HG02642 (cell line): ENCODE measurements at regions not wholly inside any gene's neighbourhood (a gene's known extent, or its start where the extent isn't known, plus 50 kb on each side); places are given as distances from the start of the nearest gene placed in this dataset.

Source experiments
- ATAC-seq: cut with Tn5 transposase; IDR thresholded peaks from one replicate; pipeline ENCODE4 v1.9.1; 2021; ENCODE audit warnings: mild to moderate bottlenecking; ENCODE audit not compliant: unreplicated experiment, poor library complexity

- no peak for ATAC-seq
Observed at GRCh38 chr11:32313477-32313876, 121.9 kb downstream of the WT1 start.

- ATAC-seq = no peak
Observed at GRCh38 chr11:32315121-32315520, 120.2 kb downstream of the WT1 start.

GRCh38 chr11:32316232-32316631 lies 119.1 kb downstream of the WT1 start:
- no peak for ATAC-seq

GRCh38 chr11:32316858-32317642 lies 118.3 kb downstream of the WT1 start:
- no peak for ATAC-seq

- no peak for ATAC-seq
Observed at GRCh38 chr11:32317643-32318042, 117.7 kb downstream of the WT1 start.

- no peak for ATAC-seq
Observed at GRCh38 chr11:32318071-32319055, 117.0 kb downstream of the WT1 start.

- no peak for ATAC-seq
Observed at GRCh38 chr11:32323814-32324130, 111.6 kb downstream of the WT1 start.

- no peak for ATAC-seq
Observed at GRCh38 chr11:32325187-32325586, 110.2 kb downstream of the WT1 start.

GRCh38 chr11:32325725-32326124 lies 109.6 kb downstream of the WT1 start:
- ATAC-seq = no peak

GRCh38 chr11:32326522-32326921 lies 108.8 kb downstream of the WT1 start:
- ATAC-seq = no peak

GRCh38 chr11:32328392-32328791 lies 106.9 kb downstream of the WT1 start:
- ATAC-seq = no peak

- no peak for ATAC-seq
Observed at GRCh38 chr11:32331098-32331497, 104.2 kb downstream of the WT1 start.

GRCh38 chr11:32331792-32332191 lies 103.5 kb downstream of the WT1 start:
- no peak for ATAC-seq

- no peak for ATAC-seq
Observed at GRCh38 chr11:32332990-32333319, 102.4 kb downstream of the WT1 start.

GRCh38 chr11:32333320-32333991 lies 101.9 kb downstream of the WT1 start:
- ATAC-seq = no peak

GRCh38 chr11:32334822-32335221 lies 100.5 kb downstream of the WT1 start:
- ATAC-seq = no peak
